Right atrium auricular region (tissue), 2 donors: ENCODE measurements at regions not wholly inside any gene's neighbourhood (a gene's known extent, or its start where the extent isn't known, plus 50 kb on each side); places are given as distances from the start of the nearest gene placed in this dataset.

Source experiments
- DNase-seq: peaks from one replicate; pipeline ENCODE4 v3.0.0-alpha.2; 2019; ENCODE audit warnings: low spot score
- H3K27ac ChIP-seq, 2 donors: fragments of 200-600 bp; sonication (generic); 1 replicate in 1 of 2; 2 replicates in 1 of 2; pipeline ENCODE4 v1.5.1; 2016 to 2019
- H3K27me3 ChIP-seq, 2 donors: fragments of 200-600 bp; sonication (generic); one replicate each; pipeline versions ENCODE4 v1.5.1 to v1.6.0; 2017 to 2019
- H3K36me3 ChIP-seq: fragments of 200-600 bp; sonication (generic); one replicate; pipeline ENCODE4 v1.5.1; 2016
- H3K4me1 ChIP-seq, 2 donors: fragments of 200-600 bp; sonication (generic); one replicate each; pipeline versions ENCODE4 v1.5.1 to v1.6.0; 2017 to 2019
- H3K4me3 ChIP-seq, 2 donors: fragments of 200-600 bp; sonication (generic); 1 replicate in 1 of 2; 2 replicates in 1 of 2; pipeline ENCODE4 v1.5.1; 2017 to 2019; ENCODE audit warnings: mild to moderate bottlenecking in 1 of 2, moderate library complexity in 1 of 2
- H3K9me3 ChIP-seq, 2 donors: fragments of 200-600 bp; sonication (generic); one replicate each; pipeline ENCODE4 v1.5.1; 2019
- TF ChIP-seq, protein P1 (sequence below), 2 donors: fragments of 200-600 bp; sonication (generic); IDR thresholded peaks; one replicate each; pipeline ENCODE4 v1.5.1; 2019; ENCODE audit warnings: antibody characterized with exemption in 2 of 2

DNA sequence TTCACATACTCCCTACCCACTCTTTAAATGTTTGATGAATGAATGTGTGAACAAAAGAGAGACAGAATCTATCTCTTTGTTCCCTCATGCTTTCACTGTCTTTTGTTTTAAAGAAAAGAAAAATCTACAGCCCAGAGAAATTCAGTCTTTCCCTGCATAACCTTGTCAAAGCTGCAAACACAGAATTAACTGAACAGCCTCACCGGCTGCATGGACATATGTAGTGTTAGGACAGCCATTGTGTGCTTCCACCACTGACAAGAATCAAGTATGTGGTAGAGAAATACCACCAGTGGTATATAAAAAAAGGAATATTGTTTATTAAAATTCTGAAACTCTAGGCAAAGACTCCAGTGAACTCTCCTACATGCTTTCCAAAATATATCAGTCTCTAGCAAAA, 348.4 kb upstream of the NBEA start:
- Histone ChIP-seq H3K27me3 (no peaks in the 10 kb centered on the region), H3K9me3 (no peaks in the 10 kb centered on the region), H3K27ac (no peak overlapping the region), H3K36me3 (no peaks in the 10 kb centered on the region), H3K4me1 (no peaks in the 10 kb centered on the region), H3K4me3 (no peak overlapping the region)
- TF ChIP-seq, protein P1, sequence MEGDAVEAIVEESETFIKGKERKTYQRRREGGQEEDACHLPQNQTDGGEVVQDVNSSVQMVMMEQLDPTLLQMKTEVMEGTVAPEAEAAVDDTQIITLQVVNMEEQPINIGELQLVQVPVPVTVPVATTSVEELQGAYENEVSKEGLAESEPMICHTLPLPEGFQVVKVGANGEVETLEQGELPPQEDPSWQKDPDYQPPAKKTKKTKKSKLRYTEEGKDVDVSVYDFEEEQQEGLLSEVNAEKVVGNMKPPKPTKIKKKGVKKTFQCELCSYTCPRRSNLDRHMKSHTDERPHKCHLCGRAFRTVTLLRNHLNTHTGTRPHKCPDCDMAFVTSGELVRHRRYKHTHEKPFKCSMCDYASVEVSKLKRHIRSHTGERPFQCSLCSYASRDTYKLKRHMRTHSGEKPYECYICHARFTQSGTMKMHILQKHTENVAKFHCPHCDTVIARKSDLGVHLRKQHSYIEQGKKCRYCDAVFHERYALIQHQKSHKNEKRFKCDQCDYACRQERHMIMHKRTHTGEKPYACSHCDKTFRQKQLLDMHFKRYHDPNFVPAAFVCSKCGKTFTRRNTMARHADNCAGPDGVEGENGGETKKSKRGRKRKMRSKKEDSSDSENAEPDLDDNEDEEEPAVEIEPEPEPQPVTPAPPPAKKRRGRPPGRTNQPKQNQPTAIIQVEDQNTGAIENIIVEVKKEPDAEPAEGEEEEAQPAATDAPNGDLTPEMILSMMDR (IDR thresholded peaks at IDR 0.05), result no peak
- no peak for DNase-seq

DNA sequence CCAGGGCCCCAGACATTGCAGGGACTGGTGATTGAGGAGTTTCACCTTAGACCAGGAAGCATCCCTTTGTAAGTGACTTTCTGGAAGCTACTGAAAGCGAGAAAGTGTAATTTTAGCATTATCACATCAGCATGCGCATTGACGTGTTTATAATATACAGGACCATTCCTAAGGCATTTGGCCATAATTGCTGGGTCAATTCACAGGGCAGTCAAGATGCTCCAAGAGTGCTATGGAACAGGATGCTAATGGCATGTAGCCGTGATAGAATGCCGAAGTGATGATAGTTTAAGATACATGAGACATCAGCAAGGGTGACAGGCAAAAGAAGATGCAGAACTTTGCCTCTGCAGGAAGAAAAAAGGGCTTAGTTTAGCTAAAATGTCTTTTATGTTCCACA, 347.6 kb upstream of the NBEA start:
- H3K27me3 ChIP-seq, result no peaks in the 10 kb centered on the region
- no peaks in the 10 kb centered on the region for H3K4me1 ChIP-seq
- no peaks in the 10 kb centered on the region for H3K36me3 ChIP-seq
- H3K27ac ChIP-seq, result no peak overlapping the region
- DNase-seq, result no peak
- H3K9me3 ChIP-seq, result no peaks in the 10 kb centered on the region
- no peak overlapping the region for H3K4me3 ChIP-seq
- TF ChIP-seq, protein P1 (IDR thresholded peaks at IDR 0.05), result no peak

DNA sequence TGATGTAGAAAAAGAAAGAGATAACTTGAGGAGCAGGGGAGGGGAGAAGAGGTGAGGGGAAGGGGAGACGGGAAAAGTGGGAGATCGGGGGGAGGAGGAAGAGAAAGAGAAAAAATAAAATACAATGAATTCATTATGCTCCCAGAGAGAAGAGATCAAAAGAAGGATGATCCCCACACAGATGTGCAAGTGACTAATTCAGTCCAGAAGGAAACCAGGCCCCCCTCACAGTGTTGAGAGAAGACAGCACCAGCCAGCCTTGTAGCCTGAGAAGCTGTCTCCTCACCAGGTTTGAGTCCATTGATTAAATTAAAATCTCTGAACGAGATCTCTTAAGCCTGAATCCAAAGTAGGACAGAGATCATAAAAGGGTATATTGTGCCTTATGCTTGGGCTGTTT, 333.7 kb upstream of the NBEA start:
- no peaks in the 10 kb centered on the region for H3K27me3 ChIP-seq
- no peak overlapping the region for H3K27ac ChIP-seq
- no peak overlapping the region for H3K4me3 ChIP-seq
- H3K36me3 ChIP-seq, result no peaks in the 10 kb centered on the region
- H3K9me3 ChIP-seq, result no peaks in the 10 kb centered on the region
- no peak for DNase-seq
- no peaks in the 10 kb centered on the region for H3K4me1 ChIP-seq
- TF ChIP-seq, protein P1 (IDR thresholded peaks at IDR 0.05), result no peak

DNA sequence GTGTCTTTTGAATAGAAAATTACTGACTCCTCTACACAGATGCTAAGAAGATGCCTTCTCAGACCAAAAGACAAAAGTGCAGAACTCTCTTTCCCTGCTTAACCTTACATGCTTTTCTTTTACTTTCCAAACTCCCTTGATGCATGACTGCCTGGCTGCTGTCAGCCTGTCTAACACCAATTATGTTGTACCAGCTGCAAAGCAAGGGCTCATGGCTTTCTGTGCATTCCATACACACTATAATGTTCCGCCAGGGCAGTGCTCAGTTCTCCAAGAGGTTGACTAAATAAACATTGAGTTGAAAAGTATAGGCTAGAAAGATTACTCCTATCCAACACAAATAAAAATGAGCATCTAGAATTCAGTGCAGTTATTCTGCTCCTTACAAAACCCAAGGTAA, 330.4 kb upstream of the NBEA start:
- H3K27me3 ChIP-seq, result no peaks in the 10 kb centered on the region
- H3K4me1 ChIP-seq, result no peaks in the 10 kb centered on the region
- no peak overlapping the region for H3K27ac ChIP-seq
- no peaks in the 10 kb centered on the region for H3K36me3 ChIP-seq
- TF ChIP-seq, protein P1 (IDR thresholded peaks at IDR 0.05), result no peak
- H3K9me3 ChIP-seq, result no peaks in the 10 kb centered on the region
- DNase-seq, result no peak
- H3K4me3 ChIP-seq, result no peak overlapping the region

DNA sequence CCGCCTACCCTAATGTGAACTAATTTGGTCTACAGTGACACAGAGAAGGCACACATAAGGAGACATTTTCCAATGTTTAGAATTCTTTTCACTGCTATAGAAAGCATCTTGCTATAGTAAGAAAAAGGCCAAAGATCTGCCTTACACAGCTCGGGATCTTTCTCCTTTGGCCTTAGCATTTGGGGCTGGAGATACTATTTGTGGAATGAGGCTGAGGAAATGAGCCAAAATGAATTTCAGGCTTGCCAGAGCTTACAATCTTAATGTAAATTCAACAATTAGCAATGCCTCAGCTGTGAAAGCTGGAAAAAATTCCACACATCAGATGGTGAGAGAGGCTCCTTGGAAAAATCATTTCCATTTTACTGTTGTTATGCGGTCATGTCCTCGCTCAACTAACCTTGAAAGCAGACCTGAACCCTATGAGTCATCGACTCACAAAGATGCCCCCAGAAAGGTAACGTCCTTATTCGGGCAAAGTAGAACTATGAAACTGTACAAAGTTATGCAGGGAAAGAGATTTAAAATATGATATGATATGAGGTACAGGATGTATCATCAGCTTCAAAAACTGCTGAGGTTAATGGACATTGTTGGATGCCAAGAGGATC, 324.5 kb upstream of the NBEA start:
- TF ChIP-seq, protein P1 (IDR thresholded peaks at IDR 0.05), result no peak
- DNase-seq, result no peak
- H3K4me3 ChIP-seq, result no peak overlapping the region
- H3K27ac ChIP-seq, result no peak overlapping the region
- H3K4me1 ChIP-seq, result no peaks in the 10 kb centered on the region
- no peaks in the 10 kb centered on the region for H3K27me3 ChIP-seq
- H3K36me3 ChIP-seq, result no peaks in the 10 kb centered on the region
- H3K9me3 ChIP-seq, result no peaks in the 10 kb centered on the region

GRCh38 chr13:34618654-34619053, 323.4 kb upstream of the NBEA start:
- Histone ChIP-seq H3K4me1 (no peaks in the 10 kb centered on the region), H3K36me3 (no peaks in the 10 kb centered on the region), H3K27me3 (no peaks in the 10 kb centered on the region), H3K27ac (no peak overlapping the region), H3K9me3 (no peaks in the 10 kb centered on the region), H3K4me3 (no peak overlapping the region)
- DNase-seq, result no peak
- TF ChIP-seq, protein P1 (IDR thresholded peaks at IDR 0.05), result no peak
